ENCODE measurements at regions not wholly inside any gene's neighbourhood (a gene's known extent, or its start where the extent isn't known, plus 50 kb on each side); places are given as distances from the start of the nearest gene placed in this dataset.

- H3K9me3 ChIP-seq: no peaks in the 10 kb centered on the region
- H3K4me1 ChIP-seq: peaks cover 3% of the 10 kb centered on the region; the same call in 1 of the 2 replicates
- H3K4me3 ChIP-seq (ENCODE audit: low read depth, low read length): no peak overlapping the region
- H3K36me3 ChIP-seq: no peaks in the 10 kb centered on the region
- H3K27me3 ChIP-seq: no peaks in the 10 kb centered on the region
- DNase-seq: no peak
- TF ChIP-seq CTCF (IDR thresholded peaks at IDR 0.05; ENCODE audit: low read depth, low read length): no peak
Measured at GRCh38 chrX:40278340-40279090, 180.8 kb upstream of the BCOR start.

GRCh38 chrX:40277672-40278071, 179.9 kb upstream of the BCOR start:
- Histone ChIP-seq H3K36me3 (no peaks in the 10 kb centered on the region), H3K4me3 (ENCODE audit: low read depth, low read length) (no peak overlapping the region), H3K27me3 (no peaks in the 10 kb centered on the region), H3K4me1 (peaks cover 9% of the 10 kb centered on the region), H3K9me3 (no peaks in the 10 kb centered on the region)
- no peak for DNase-seq
- no peak for TF ChIP-seq CTCF (IDR thresholded peaks at IDR 0.05; ENCODE audit: low read depth, low read length)

GRCh38 chrX:40273356-40274050, 175.7 kb upstream of the BCOR start:
- no peaks in the 10 kb centered on the region for H3K27me3 ChIP-seq
- H3K9me3 ChIP-seq: no peaks in the 10 kb centered on the region
- peak; percentile 77 for DNase-seq
- H3K4me3 ChIP-seq (ENCODE audit: low read depth, low read length): no peak overlapping the region
- no peak for TF ChIP-seq CTCF (IDR thresholded peaks at IDR 0.05; ENCODE audit: low read depth, low read length)
- H3K4me1 ChIP-seq: peaks cover 14% of the 10 kb centered on the region
- H3K36me3 ChIP-seq: no peaks in the 10 kb centered on the region

GRCh38 chrX:40272776-40273175, 175.0 kb upstream of the BCOR start:
- Histone ChIP-seq H3K36me3 (no peaks in the 10 kb centered on the region), H3K27me3 (no peaks in the 10 kb centered on the region), H3K9me3 (no peaks in the 10 kb centered on the region), H3K4me1 (peaks cover 18% of the 10 kb centered on the region), H3K4me3 (ENCODE audit: low read depth, low read length) (no peak overlapping the region)
- DNase-seq: no peak
- TF ChIP-seq CTCF (IDR thresholded peaks at IDR 0.05; ENCODE audit: low read depth, low read length): no peak

GRCh38 chrX:40272141-40272540, 174.4 kb upstream of the BCOR start:
- H3K4me3 ChIP-seq (ENCODE audit: low read depth, low read length): no peak overlapping the region
- no peak for TF ChIP-seq CTCF (IDR thresholded peaks at IDR 0.05; ENCODE audit: low read depth, low read length)
- peaks cover 24% of the 10 kb centered on the region for H3K4me1 ChIP-seq
- H3K9me3 ChIP-seq: no peaks in the 10 kb centered on the region
- H3K27me3 ChIP-seq: no peaks in the 10 kb centered on the region
- H3K36me3 ChIP-seq: no peaks in the 10 kb centered on the region
- no peak for DNase-seq

GRCh38 chrX:40268188-40268520, 170.4 kb upstream of the BCOR start:
- H3K9me3 ChIP-seq: no peaks in the 10 kb centered on the region
- H3K4me1 ChIP-seq: peaks cover 23% of the 10 kb centered on the region
- no peak overlapping the region for H3K4me3 ChIP-seq (ENCODE audit: low read depth, low read length)
- TF ChIP-seq CTCF (IDR thresholded peaks at IDR 0.05; ENCODE audit: low read depth, low read length): no peak
- H3K36me3 ChIP-seq: no peaks in the 10 kb centered on the region
- no peak for DNase-seq
- H3K27me3 ChIP-seq: no peaks in the 10 kb centered on the region

All from BE2C (cell line).